Activated naive CD8-positive, alpha-beta T cell treated with anti-CD3 and anti-CD28 coated beads for 36 hours (primary cell): ENCODE measurements at regions not wholly inside any gene's neighbourhood (a gene's known extent, or its start where the extent isn't known, plus 50 kb on each side); places are given as distances from the start of the nearest gene placed in this dataset.
"Not testable (repeated sequence)": the region's sequence is repeated elsewhere in the genome, so short reads cannot be mapped to it uniquely, and the experiment has no call there.

Experiments
- DNase-seq: peaks from one replicate; pipeline ENCODE4 v3.0.0; 2021
- H3K27ac Mint-ChIP-seq: one replicate; pipeline ENCODE4 v1.8.0; 2022; ENCODE audit warnings: mild to moderate bottlenecking, moderate library complexity, mixed read lengths
- H3K27me3 Mint-ChIP-seq: one replicate; pipeline ENCODE4 v1.8.0; 2022; ENCODE audit warnings: mild to moderate bottlenecking, mixed read lengths
- H3K36me3 Mint-ChIP-seq: one replicate; pipeline ENCODE4 v1.8.0; 2021; ENCODE audit warnings: mild to moderate bottlenecking, mixed read lengths
- H3K4me1 Mint-ChIP-seq: one replicate; pipeline ENCODE4 v1.8.0; 2021; ENCODE audit warnings: mixed read lengths
- H3K4me3 Mint-ChIP-seq: one replicate; pipeline ENCODE4 v1.8.0; 2022; ENCODE audit warnings: mild to moderate bottlenecking, moderate library complexity, mixed read lengths
- H3K9me3 Mint-ChIP-seq: one replicate; pipeline ENCODE4 v1.8.0; 2022; ENCODE audit warnings: mixed read lengths

DNA sequence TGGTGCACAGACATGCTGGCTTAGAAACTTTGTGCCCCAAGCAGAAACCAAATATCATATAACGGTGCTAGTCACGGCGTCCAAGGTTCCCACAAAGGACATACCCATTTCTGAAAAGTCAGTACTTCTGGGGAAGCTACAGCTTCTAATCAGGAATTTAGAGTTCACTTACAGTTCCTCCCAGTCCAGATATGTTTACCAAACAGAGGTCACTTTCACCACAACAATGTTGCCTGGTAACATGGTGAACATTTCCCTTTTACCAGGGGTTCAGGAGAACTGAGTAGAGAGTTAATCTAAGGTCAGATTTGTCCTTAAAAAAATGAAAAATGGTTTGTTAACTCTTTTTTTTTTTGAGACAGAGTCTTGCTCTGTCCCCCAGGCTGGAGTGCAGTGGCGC is 265.9 kb upstream of the MKLN1 start:
- Mint-ChIP-seq H3K27me3 (no peaks in the 10 kb centered on the region), H3K4me3 (no peak overlapping the region), H3K36me3 (peaks cover 33% of the 10 kb centered on the region), H3K27ac (no peak overlapping the region), H3K4me1 (peaks cover 57% of the 10 kb centered on the region), H3K9me3 (peaks cover 2% of the 10 kb centered on the region)
- no peak for DNase-seq

GRCh38 chr7:131066635-131067034 is 261.0 kb upstream of the MKLN1 start:
- H3K4me3 Mint-ChIP-seq: no peak overlapping the region
- peak overlapping the region; percentile 28 for H3K27ac Mint-ChIP-seq
- no peak for DNase-seq
- H3K4me1 Mint-ChIP-seq: peaks cover 48% of the 10 kb centered on the region
- peaks cover 10% of the 10 kb centered on the region for H3K36me3 Mint-ChIP-seq
- H3K9me3 Mint-ChIP-seq: no peaks in the 10 kb centered on the region
- no peaks in the 10 kb centered on the region for H3K27me3 Mint-ChIP-seq

DNA sequence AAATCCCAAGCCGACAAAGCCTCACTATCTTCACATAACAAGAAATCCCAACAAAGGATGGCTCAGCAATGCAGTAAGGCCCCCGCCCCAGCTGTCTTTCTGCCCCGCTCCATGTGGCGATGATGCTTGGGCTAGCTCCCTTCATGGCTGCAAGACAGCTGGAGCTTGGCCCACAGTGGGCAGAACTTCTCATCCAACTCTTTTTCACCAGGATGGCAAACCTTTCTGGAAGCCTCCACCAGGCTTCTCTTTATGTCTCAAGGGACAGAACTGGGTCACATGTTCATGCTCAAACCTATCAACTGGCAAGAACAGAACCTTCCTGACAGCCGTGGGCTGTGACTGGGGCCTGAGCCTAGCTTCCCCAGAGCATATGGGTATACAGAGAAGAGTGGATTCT is 260.5 kb upstream of the MKLN1 start:
- Mint-ChIP-seq H3K4me3 (no peak overlapping the region), H3K36me3 (peaks cover 10% of the 10 kb centered on the region), H3K27me3 (no peaks in the 10 kb centered on the region), H3K9me3 (no peaks in the 10 kb centered on the region), H3K4me1 (peaks cover 54% of the 10 kb centered on the region), H3K27ac (peak overlapping the region; percentile 32)
- DNase-seq: no peak

- H3K4me1 Mint-ChIP-seq: peaks cover 60% of the 10 kb centered on the region
Observed at GRCh38 chr7:131068604-131069021, 259.1 kb upstream of the MKLN1 start.

GRCh38 chr7:131071786-131072504 is 255.7 kb upstream of the MKLN1 start:
- Mint-ChIP-seq H3K9me3 (no peaks in the 10 kb centered on the region), H3K4me3 (peak overlapping the region; percentile 22), H3K36me3 (peaks cover 37% of the 10 kb centered on the region), H3K27ac (peak overlapping the region; percentile 67), H3K27me3 (no peaks in the 10 kb centered on the region), H3K4me1 (peaks cover 65% of the 10 kb centered on the region)
- DNase-seq: no peak

More at GRCh38 chr7:131068604-131069021, 259.1 kb upstream of the MKLN1 start:
- Mint-ChIP-seq H3K27ac (peak overlapping the region; percentile 14), H3K27me3 (no peaks in the 10 kb centered on the region), H3K36me3 (peaks cover 16% of the 10 kb centered on the region), H3K9me3 (no peaks in the 10 kb centered on the region), H3K4me3 (no peak overlapping the region)
- no peak for DNase-seq

DNA sequence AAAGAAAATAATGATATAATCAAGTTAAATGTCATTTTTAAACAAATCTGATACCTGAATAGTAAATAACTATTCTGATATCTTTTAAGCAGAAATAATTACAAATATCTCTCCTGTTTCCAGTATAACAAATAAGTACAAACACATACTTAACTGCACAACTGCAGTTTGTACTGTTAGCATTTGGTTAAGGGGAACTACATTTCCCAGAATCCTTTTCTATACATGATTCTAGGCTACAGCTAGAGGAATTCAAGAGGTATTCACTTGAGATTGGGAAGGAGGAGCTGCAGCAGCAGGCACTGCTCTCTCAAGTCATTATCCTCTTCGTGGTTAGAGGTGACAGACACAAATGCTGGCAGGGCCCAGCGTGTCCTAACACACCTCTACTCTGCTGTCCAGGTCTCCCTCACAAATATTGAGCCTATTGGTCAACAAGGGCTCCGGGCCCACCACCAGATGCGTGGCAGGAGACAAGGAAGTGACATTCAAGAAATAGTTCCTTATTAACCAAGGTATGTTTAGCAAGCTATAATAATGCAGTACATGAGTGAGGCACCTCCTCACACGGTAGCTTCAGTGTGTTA is 255.1 kb upstream of the MKLN1 start:
- H3K36me3 Mint-ChIP-seq: peaks cover 37% of the 10 kb centered on the region
- peaks cover 60% of the 10 kb centered on the region for H3K4me1 Mint-ChIP-seq
- H3K27me3 Mint-ChIP-seq: no peaks in the 10 kb centered on the region

DNA sequence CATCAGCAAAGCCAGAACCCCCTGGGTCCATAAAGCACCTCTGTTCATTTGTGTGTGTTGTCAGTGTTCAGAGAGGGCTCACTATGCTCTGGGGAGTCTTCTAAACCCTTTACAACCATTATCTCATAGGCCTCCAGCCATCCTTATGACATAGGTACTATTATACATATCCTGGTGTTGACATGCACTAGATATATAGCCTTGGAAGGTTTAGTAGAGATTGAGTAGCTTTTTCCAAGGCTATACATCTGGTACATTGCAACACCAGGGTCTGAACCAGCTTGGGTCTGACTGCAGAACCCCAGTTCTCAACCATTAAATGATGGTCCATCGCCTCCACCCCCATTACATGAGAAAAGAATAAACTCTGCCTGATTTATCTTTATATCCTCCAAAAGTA is 253.6 kb upstream of the MKLN1 start:
- Mint-ChIP-seq H3K36me3 (peaks cover 37% of the 10 kb centered on the region), H3K4me1 (peaks cover 49% of the 10 kb centered on the region), H3K27ac (no peak overlapping the region), H3K4me3 (no peak overlapping the region), H3K27me3 (no peaks in the 10 kb centered on the region), H3K9me3 (no peaks in the 10 kb centered on the region)
- DNase-seq: no peak

More for the DNA sequence above, 255.1 kb upstream of the MKLN1 start:
- Mint-ChIP-seq H3K27ac (peak overlapping the region; percentile 54), H3K9me3 (no peaks in the 10 kb centered on the region), H3K4me3 (peak overlapping the region; percentile 25)
- no peak for DNase-seq

DNA sequence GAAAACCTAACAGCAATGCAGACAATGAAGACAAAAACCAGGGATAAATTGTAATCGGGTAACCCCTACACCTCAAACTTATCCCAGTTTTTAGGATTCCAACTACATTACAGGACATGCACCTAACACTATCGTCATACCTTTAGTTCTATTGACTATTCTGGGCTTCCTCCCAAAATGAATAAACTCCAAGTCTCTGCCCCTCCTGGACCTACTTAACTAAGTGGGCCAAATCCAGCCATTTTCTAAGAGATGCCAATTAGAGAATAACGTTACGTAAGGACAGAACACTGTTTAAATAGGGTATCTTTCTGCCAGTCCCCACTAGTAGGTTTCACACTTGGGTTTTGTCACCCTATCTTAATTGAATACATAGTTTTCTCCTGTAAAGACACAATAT is 253.1 kb upstream of the MKLN1 start:
- Mint-ChIP-seq H3K36me3 (peaks cover 36% of the 10 kb centered on the region), H3K9me3 (no peaks in the 10 kb centered on the region), H3K4me3 (no peak overlapping the region), H3K27ac (no peak overlapping the region), H3K4me1 (peaks cover 45% of the 10 kb centered on the region), H3K27me3 (no peaks in the 10 kb centered on the region)
- DNase-seq: no peak

- Mint-ChIP-seq H3K27me3 (no peaks in the 10 kb centered on the region), H3K27ac (peak overlapping the region; percentile 74), H3K36me3 (peaks cover 36% of the 10 kb centered on the region), H3K9me3 (no peaks in the 10 kb centered on the region), H3K4me3 (no peak overlapping the region), H3K4me1 (peaks cover 44% of the 10 kb centered on the region)
- no peak for DNase-seq
Observed at GRCh38 chr7:131075406-131075805, 252.3 kb upstream of the MKLN1 start.

DNA sequence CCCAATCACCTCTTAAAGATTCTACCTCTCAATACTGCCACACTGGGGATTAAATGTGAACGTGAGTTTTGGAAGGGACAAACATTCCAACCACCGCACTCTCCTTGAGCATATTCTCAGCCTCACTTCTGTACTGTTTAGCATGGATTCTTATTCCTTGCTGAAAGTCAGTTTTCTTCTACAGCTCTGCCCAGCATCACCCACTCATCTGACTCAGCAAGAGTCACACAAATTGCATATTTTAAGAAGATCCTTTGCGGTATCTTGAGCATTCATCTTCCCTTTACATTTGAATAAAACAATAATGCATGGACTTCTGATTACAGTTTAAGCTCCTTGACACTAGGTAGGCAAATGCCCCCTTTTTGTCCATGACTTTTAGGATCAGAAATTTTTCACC is 251.6 kb upstream of the MKLN1 start:
- Mint-ChIP-seq H3K27ac (peak overlapping the region; percentile 26), H3K9me3 (no peaks in the 10 kb centered on the region), H3K4me3 (no peak overlapping the region), H3K27me3 (no peaks in the 10 kb centered on the region), H3K36me3 (peaks cover 36% of the 10 kb centered on the region), H3K4me1 (peaks cover 42% of the 10 kb centered on the region)
- no peak for DNase-seq

- no peak for DNase-seq
- Mint-ChIP-seq H3K9me3 (no peaks in the 10 kb centered on the region), H3K4me1 (peaks cover 44% of the 10 kb centered on the region), H3K36me3 (peaks cover 37% of the 10 kb centered on the region), H3K4me3 (no peak overlapping the region), H3K27me3 (no peaks in the 10 kb centered on the region), H3K27ac (peak overlapping the region; percentile 71)
Observed at GRCh38 chr7:131076711-131077181, 250.9 kb upstream of the MKLN1 start.

DNA sequence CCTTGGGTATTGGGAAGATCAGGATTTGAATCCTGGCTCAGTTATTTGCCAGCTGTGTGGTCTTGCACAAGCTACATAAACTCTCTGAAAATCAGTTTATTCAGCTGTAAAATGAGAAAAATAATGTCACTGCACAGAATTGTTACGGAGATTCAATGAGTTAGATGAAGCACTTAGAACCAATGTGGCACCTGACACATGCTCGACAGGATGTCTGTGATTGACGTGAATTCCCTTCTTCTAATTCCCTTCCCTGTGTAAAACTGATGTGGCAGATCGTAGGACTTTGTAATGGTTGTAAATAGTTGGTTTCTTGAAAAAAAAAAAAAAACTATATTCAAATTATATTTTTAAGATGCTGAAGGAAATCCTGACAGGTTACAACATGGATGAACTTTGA is 249.9 kb upstream of the MKLN1 start:
- Mint-ChIP-seq H3K9me3 (no peaks in the 10 kb centered on the region), H3K36me3 (peaks cover 42% of the 10 kb centered on the region), H3K27ac (no peak overlapping the region), H3K27me3 (no peaks in the 10 kb centered on the region), H3K4me3 (no peak overlapping the region), H3K4me1 (peaks cover 44% of the 10 kb centered on the region)
- DNase-seq: no peak

GRCh38 chr7:131080754-131081153 is 246.9 kb upstream of the MKLN1 start:
- Mint-ChIP-seq H3K4me1 (peaks cover 45% of the 10 kb centered on the region), H3K36me3 (peaks cover 40% of the 10 kb centered on the region), H3K27me3 (no peaks in the 10 kb centered on the region), H3K27ac (no peak overlapping the region), H3K4me3 (no peak overlapping the region), H3K9me3 (peaks cover 10% of the 10 kb centered on the region)
- DNase-seq: no peak

- Mint-ChIP-seq H3K36me3 (peaks cover 36% of the 10 kb centered on the region), H3K9me3 (peaks cover 10% of the 10 kb centered on the region), H3K4me3 (no peak overlapping the region), H3K4me1 (peaks cover 39% of the 10 kb centered on the region), H3K27ac (no peak overlapping the region), H3K27me3 (no peaks in the 10 kb centered on the region)
- no peak for DNase-seq
Observed at GRCh38 chr7:131081308-131081707, 246.4 kb upstream of the MKLN1 start.

DNA sequence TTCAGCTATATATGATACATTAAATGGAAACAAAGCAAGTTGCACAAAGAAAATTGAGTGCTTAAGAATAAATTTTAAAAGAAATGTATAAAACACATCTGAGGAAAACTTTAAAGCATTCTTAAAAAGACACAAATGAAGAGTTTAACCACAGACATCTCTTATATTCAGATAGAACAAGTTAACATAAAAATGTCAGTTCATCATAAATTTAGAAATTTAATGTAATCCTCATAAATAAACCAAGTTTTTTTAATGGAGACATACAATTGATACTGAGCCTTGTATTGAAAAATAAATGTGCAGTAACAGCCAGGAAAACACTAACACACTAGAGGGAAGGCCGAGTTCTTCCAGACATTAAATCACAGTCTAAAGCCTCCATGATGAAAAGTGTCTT is 243.9 kb upstream of the MKLN1 start:
- Mint-ChIP-seq H3K27me3 (no peaks in the 10 kb centered on the region), H3K4me1 (peaks cover 41% of the 10 kb centered on the region), H3K36me3 (peaks cover 42% of the 10 kb centered on the region), H3K27ac (no peak overlapping the region), H3K4me3 (no peak overlapping the region), H3K9me3 (peaks cover 12% of the 10 kb centered on the region)
- no peak for DNase-seq

GRCh38 chr7:131084336-131084735 is 243.3 kb upstream of the MKLN1 start:
- H3K27ac Mint-ChIP-seq: peak overlapping the region; percentile 36

More at GRCh38 chr7:131084336-131084735, 243.3 kb upstream of the MKLN1 start:
- not testable (repeated sequence) for H3K27me3 Mint-ChIP-seq, H3K4me3 Mint-ChIP-seq, DNase-seq
- Mint-ChIP-seq H3K36me3 (peaks cover 44% of the 10 kb centered on the region), H3K9me3 (peaks cover 13% of the 10 kb centered on the region), H3K4me1 (peaks cover 42% of the 10 kb centered on the region)
